H1 (cell line): ENCODE measurements at regions not wholly inside any gene's neighbourhood (a gene's known extent, or its start where the extent isn't known, plus 50 kb on each side); places are given as distances from the start of the nearest gene placed in this dataset.

ENCODE experiments used
- CTCF ChIA-PET: fragments of 300-600 bp; sonication (Branson Sonifier 250); formaldehyde crosslinking; loops from one replicate; lab custom pipeline; 2021; ENCODE audit not compliant: partially characterized antibody; lab: Charles Lee
- POLR2A ChIA-PET: fragments of 300-600 bp; sonication (Branson Sonifier 250); formaldehyde crosslinking; loops from one replicate; lab custom pipeline; 2021; ENCODE audit warnings: inconsistent platforms; ENCODE audit not compliant: partially characterized antibody; lab: Charles Lee
- DNase-seq, 2 experiments: peaks; one replicate each; pipeline versions ENCODE4 v3.0.0 to v3.0.0-alpha.2; 2010 to 2022; ENCODE audit warnings: low spot score in 2 of 2, low read depth in 1 of 2, mixed read lengths in 1 of 2
- FAIRE-seq: peaks from 2 replicates; lab custom pipeline; 2011; peaks lifted over from hg19 to GRCh38; lab: Jason Lieb, UNC
- H2AFZ ChIP-seq: 2 replicates; pipeline ENCODE4 v1.8.1; 2012; ENCODE audit warnings: low read length, inconsistent platforms
- H2AK5ac ChIP-seq: 2 replicates; pipeline ENCODE4 v1.6.1; 2013; ENCODE audit warnings: low read depth, low read length
- H2BK120ac ChIP-seq: replicated peaks from 2 replicates; pipeline ENCODE3; 2013; ENCODE audit warnings: low read depth, low read length, inconsistent platforms
- H2BK12ac ChIP-seq: 2 replicates; pipeline ENCODE4 v1.6.1; 2013; ENCODE audit warnings: low read depth, low read length
- H2BK15ac ChIP-seq: 2 replicates; pipeline ENCODE4 v1.6.1; 2013; ENCODE audit warnings: low read length
- H2BK20ac ChIP-seq: 2 replicates; pipeline ENCODE4 v1.6.1; 2013; ENCODE audit warnings: low read length
- H2BK5ac ChIP-seq: 2 replicates; pipeline ENCODE4 v1.6.1; 2013; ENCODE audit warnings: low read depth, low read length
- H3K14ac ChIP-seq: 2 replicates; pipeline ENCODE4 v1.6.1; 2013; ENCODE audit warnings: inconsistent platforms; ENCODE audit not compliant: insufficient read length
- H3K18ac ChIP-seq: 2 replicates; pipeline ENCODE4 v1.6.1; 2013; ENCODE audit warnings: low read length; ENCODE audit errors: extremely low read depth
- H3K23ac ChIP-seq: 2 replicates; pipeline ENCODE4 v1.6.1; 2013; ENCODE audit warnings: inconsistent platforms; ENCODE audit not compliant: insufficient read length
- H3K23me2 ChIP-seq: 2 replicates; pipeline ENCODE4 v1.6.1; 2013; ENCODE audit warnings: low read depth, low read length
- H3K27ac ChIP-seq: 2 replicates; pipeline ENCODE4 v1.6.1; 2011; ENCODE audit warnings: low read depth, low read length, inconsistent platforms
- H3K27me3 ChIP-seq, 4 experiments: replicated peaks in 1 of 4; 1 replicate in 1 of 4; 2 replicates in 3 of 4; pipeline versions ENCODE4 v1.6.1 to v1.8.1; 2011 to 2013; ENCODE audit warnings: low read length in 3 of 4, mild to moderate bottlenecking in 3 of 4, inconsistent platforms in 2 of 4, mixed read lengths in 2 of 4, moderate library complexity in 1 of 4; ENCODE audit not compliant: control insufficient read depth in 3 of 4, insufficient read depth in 3 of 4; ENCODE audit errors: extremely low read depth in 1 of 4
- H3K36me3 ChIP-seq, 4 experiments: 2 replicates each; pipeline versions ENCODE4 v1.6.1 to v1.8.1; 2011 to 2013; ENCODE audit warnings: mild to moderate bottlenecking in 4 of 4, low read length in 3 of 4, moderate library complexity in 2 of 4, control low read depth in 1 of 4, inconsistent platforms in 1 of 4; ENCODE audit not compliant: insufficient read depth in 4 of 4, control insufficient read depth in 2 of 4
- H3K4ac ChIP-seq: replicated peaks from 2 replicates; pipeline ENCODE3; 2013; ENCODE audit warnings: low read length, low read depth, mixed read lengths, inconsistent platforms; ENCODE audit not compliant: insufficient read length
- H3K4me1 ChIP-seq, 4 experiments: replicated peaks in 1 of 4; 1 replicate in 1 of 4; 2 replicates in 3 of 4; pipeline versions ENCODE4 v1.6.1 to v1.8.1; 2011 to 2013; ENCODE audit warnings: low read length in 3 of 4, inconsistent platforms in 2 of 4, mixed read lengths in 1 of 4; ENCODE audit not compliant: insufficient read depth in 4 of 4, control insufficient read depth in 3 of 4
- H3K4me2 ChIP-seq, 2 experiments: 2 replicates each; pipeline versions ENCODE4 v1.6.1 to v1.8.1; 2011 to 2013; ENCODE audit warnings: low read depth in 2 of 2, low read length in 2 of 2, control low read depth in 1 of 2, inconsistent platforms in 1 of 2, mild to moderate bottlenecking in 1 of 2; ENCODE audit not compliant: insufficient read depth in 1 of 2
- H3K4me3 ChIP-seq, 4 experiments: fragments of 200-600, 300-600 bp in 1 of 4; sonication (generic), shearing (Covaris generic), sonication (Bioruptor Twin) in 1 of 4; 2 replicates each; pipeline versions ENCODE4 v1.5.1 to v1.8.1; 2011 to 2016; ENCODE audit warnings: low read length in 4 of 4, low read depth in 3 of 4, control low read depth in 2 of 4, inconsistent platforms in 2 of 4, mild to moderate bottlenecking in 2 of 4, mixed read lengths in 1 of 4, moderate library complexity in 1 of 4; ENCODE audit not compliant: insufficient read depth in 2 of 4; ENCODE audit errors: extremely low read depth in 1 of 4
- H3K56ac ChIP-seq: replicated peaks from 2 replicates; pipeline ENCODE3; 2013; ENCODE audit warnings: low read depth, mild to moderate bottlenecking, mixed read lengths, low read length, inconsistent platforms; ENCODE audit not compliant: insufficient read length
- H3K79me1 ChIP-seq: 2 replicates; pipeline ENCODE4 v1.6.1; 2013; ENCODE audit warnings: low read depth, low read length, control low read depth
- H3K79me2 ChIP-seq, 2 experiments: 2 replicates each; pipeline versions ENCODE4 v1.6.1 to v1.8.1; 2012 to 2013; ENCODE audit warnings: low read length in 2 of 2, mild to moderate bottlenecking in 2 of 2, inconsistent platforms in 1 of 2; ENCODE audit not compliant: insufficient read depth in 2 of 2, control insufficient read depth in 1 of 2
- H3K9ac ChIP-seq, 4 experiments: replicated peaks in 1 of 4; 1 replicate in 1 of 4; 2 replicates in 3 of 4; pipeline versions ENCODE4 v1.6.1 to v1.8.1; 2011 to 2013; ENCODE audit warnings: low read depth in 3 of 4, low read length in 3 of 4, control low read depth in 2 of 4, mild to moderate bottlenecking in 2 of 4, moderate library complexity in 2 of 4, inconsistent platforms in 1 of 4; ENCODE audit errors: extremely low read depth in 1 of 4
- H3K9me3 ChIP-seq, 2 experiments: 2 replicates each; pipeline versions ENCODE4 v1.6.1 to v1.8.1; 2012 to 2013; ENCODE audit warnings: mild to moderate bottlenecking in 2 of 2, moderate library complexity in 2 of 2, control low read depth in 1 of 2, inconsistent platforms in 1 of 2, low read depth in 1 of 2, low read length in 1 of 2, mixed read lengths in 1 of 2; ENCODE audit not compliant: insufficient read depth in 2 of 2
- H4K20me1 ChIP-seq, 2 experiments: replicated peaks in 1 of 2; 2 replicates each; pipeline versions ENCODE3 to v1.8.1; 2011 to 2013; ENCODE audit warnings: inconsistent platforms in 2 of 2, low read length in 2 of 2, mild to moderate bottlenecking in 1 of 2; ENCODE audit not compliant: insufficient read depth in 2 of 2, control insufficient read depth in 1 of 2
- H4K5ac ChIP-seq: 2 replicates; pipeline ENCODE4 v1.6.1; 2013; ENCODE audit warnings: low read length, low read depth, mixed read lengths, inconsistent platforms; ENCODE audit not compliant: insufficient read length
- H4K8ac ChIP-seq: 2 replicates; pipeline ENCODE4 v1.8.0; 2013; ENCODE audit warnings: mild to moderate bottlenecking, moderate library complexity, low read length, inconsistent platforms; ENCODE audit not compliant: insufficient read depth; ENCODE audit errors: extremely low read depth
- H4K91ac ChIP-seq: replicated peaks from 2 replicates; pipeline ENCODE3; 2013; ENCODE audit warnings: low read length, mixed read lengths, inconsistent platforms; ENCODE audit not compliant: insufficient read length
- GABPA ChIP-seq: IDR thresholded peaks from 2 replicates; pipeline ENCODE4 v1.6.1; 2011; ENCODE audit warnings: mild to moderate bottlenecking, low read length, moderate library complexity, borderline replicate concordance; ENCODE audit not compliant: insufficient read depth
- WGBS, 2 experiments: shearing (Covaris generic) in 1 of 2; methylation state at CpG; one replicate each; pipeline versions ENCODE4 v1.1.6 to v1.1.7; 2013 to 2015; ENCODE audit warnings: low lambda C conversion rate in 2 of 2, mixed read lengths in 2 of 2, inconsistent platforms in 1 of 2, low coverage in 1 of 2, missing lambda C conversion rate in 1 of 2; ENCODE audit not compliant: insufficient replicate concordance in 2 of 2, insufficient coverage in 1 of 2, insufficient read length in 1 of 2; ENCODE audit errors: extremely low coverage in 1 of 2, missing lambda C conversion rate in 1 of 2; 5-methylcytosine and 5-hydroxymethylcytosine counted together

DNA sequence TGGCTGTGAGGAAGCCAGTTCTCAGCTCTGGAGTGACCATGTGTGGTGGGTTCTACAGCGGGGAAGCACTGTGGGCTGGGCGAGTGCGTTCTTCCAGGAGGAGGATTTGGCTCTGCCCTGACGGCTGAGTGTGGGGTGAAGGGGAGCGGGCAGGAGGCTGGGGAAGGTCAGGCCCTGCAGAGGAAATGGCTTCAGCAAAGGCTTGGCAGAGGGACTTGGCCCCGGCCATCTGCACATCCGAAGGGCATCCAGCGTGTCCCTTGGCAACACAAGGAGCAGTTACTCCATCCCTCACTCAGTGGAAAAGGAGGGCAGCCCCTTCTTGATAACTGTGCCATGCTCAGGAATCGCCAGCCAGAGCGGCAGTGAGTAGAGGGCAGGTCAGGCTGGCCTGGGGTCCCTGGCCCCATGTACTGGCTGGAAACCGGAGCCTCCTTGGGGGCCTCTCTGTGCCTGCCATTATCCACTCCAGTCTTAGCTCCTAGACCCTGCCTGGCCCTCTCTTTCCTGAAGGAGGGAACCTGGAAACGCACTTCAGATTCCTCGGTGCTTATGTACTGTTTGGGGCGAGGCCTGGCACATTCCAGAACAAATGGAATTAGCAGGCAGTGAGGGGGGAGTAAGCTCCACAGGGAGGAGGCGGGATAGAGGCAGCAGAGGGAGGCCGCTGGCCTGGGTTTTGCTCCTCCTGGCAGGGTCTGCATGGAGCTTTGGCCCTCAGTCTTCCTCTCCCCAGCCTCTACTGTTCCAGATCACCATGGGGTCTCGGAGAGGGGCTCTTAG lies 133.6 kb upstream of the NCOR2 start:
- no peak overlapping the region for H3K4me2 ChIP-seq
- H2BK12ac ChIP-seq: 0 out of 2 replicates have a peak overlapping the region, but pooled peaks have one; percentile 71
- H3K79me1 ChIP-seq: no peaks in the 10 kb centered on the region
- no peak overlapping the region for H2AK5ac ChIP-seq
- no peak overlapping the region; the same call in 1 of the 2 replicates for H2AFZ ChIP-seq
- H4K20me1 ChIP-seq: no peaks in the 10 kb centered on the region
- H3K36me3 ChIP-seq: no peaks in the 10 kb centered on the region
- H3K9me3 ChIP-seq: no peaks in the 10 kb centered on the region
- FAIRE-seq: no peak
- peaks cover 0 to 5% (median 1%) of the 10 kb centered on the region in 4 experiments; a peak in 3 of 7 replicates for H3K4me1 ChIP-seq
- no peak overlapping the region for H3K4ac ChIP-seq
- TF ChIP-seq GABPA: no peak
- no peak overlapping the region for H3K9ac ChIP-seq
- no peak overlapping the region; the same call in 1 of the 2 replicates for H3K27ac ChIP-seq
- 85% methylated on average over 16 of the region's 17 CpGs; no CpG with 5 or more reads in 1 of the 2 experiments for WGBS, 2 experiments
- no peak overlapping the region for H4K91ac ChIP-seq
- ChIA-PET CTCF (interaction anchor here (0.7 to 2.5 kb wide), 9 partner anchors 9 to 320 kb away, joined by 3 to 11 read pairs (median 3); no protein-coding TSS in a partner anchor), POLR2A (interaction anchor here (0.8 to 1.2 kb wide), 2 partner anchors 9 to 25 kb away, joined by 3 to 4 read pairs; no protein-coding TSS in a partner anchor)
- H3K14ac ChIP-seq: no peak overlapping the region
- no peak overlapping the region for H3K56ac ChIP-seq
- H2BK15ac ChIP-seq: no peak overlapping the region
- H2BK5ac ChIP-seq: no peak overlapping the region
- no peak overlapping the region for H4K5ac ChIP-seq
- no peak overlapping the region for H2BK20ac ChIP-seq
- H4K8ac ChIP-seq: no peak overlapping the region
- no peak overlapping the region for H3K4me3 ChIP-seq
- no peaks in the 10 kb centered on the region for H3K23me2 ChIP-seq
- H3K27me3 ChIP-seq: no peaks in the 10 kb centered on the region
- no peak for DNase-seq
- no peak overlapping the region; the same call in 1 of the 2 replicates for H3K18ac ChIP-seq
- no peaks in the 10 kb centered on the region for H3K79me2 ChIP-seq
- H2BK120ac ChIP-seq: no peak overlapping the region
- H3K23ac ChIP-seq: no peak overlapping the region
